H1 (cell line): ENCODE measurements at regions not wholly inside any gene's neighbourhood (a gene's known extent, or its start where the extent isn't known, plus 50 kb on each side); places are given as distances from the start of the nearest gene placed in this dataset.

Source experiments
- CTCF ChIA-PET: fragments of 300-600 bp; sonication (Branson Sonifier 250); formaldehyde crosslinking; loops from one replicate; lab custom pipeline; 2021; ENCODE audit not compliant: partially characterized antibody; lab: Charles Lee
- POLR2A ChIA-PET: fragments of 300-600 bp; sonication (Branson Sonifier 250); formaldehyde crosslinking; loops from one replicate; lab custom pipeline; 2021; ENCODE audit warnings: inconsistent platforms; ENCODE audit not compliant: partially characterized antibody; lab: Charles Lee
- DNase-seq, 2 experiments: peaks; one replicate each; pipeline versions ENCODE4 v3.0.0 to v3.0.0-alpha.2; 2010 to 2022; ENCODE audit warnings: low spot score in 2 of 2, low read depth in 1 of 2, mixed read lengths in 1 of 2
- FAIRE-seq: peaks from 2 replicates; lab custom pipeline; 2011; peaks lifted over from hg19 to GRCh38; lab: Jason Lieb, UNC
- H2AFZ ChIP-seq: 2 replicates; pipeline ENCODE4 v1.8.1; 2012; ENCODE audit warnings: low read length, inconsistent platforms
- H2AK5ac ChIP-seq: 2 replicates; pipeline ENCODE4 v1.6.1; 2013; ENCODE audit warnings: low read depth, low read length
- H2BK120ac ChIP-seq: replicated peaks from 2 replicates; pipeline ENCODE3; 2013; ENCODE audit warnings: low read depth, low read length, inconsistent platforms
- H2BK12ac ChIP-seq: 2 replicates; pipeline ENCODE4 v1.6.1; 2013; ENCODE audit warnings: low read depth, low read length
- H2BK15ac ChIP-seq: 2 replicates; pipeline ENCODE4 v1.6.1; 2013; ENCODE audit warnings: low read length
- H2BK20ac ChIP-seq: 2 replicates; pipeline ENCODE4 v1.6.1; 2013; ENCODE audit warnings: low read length
- H2BK5ac ChIP-seq: 2 replicates; pipeline ENCODE4 v1.6.1; 2013; ENCODE audit warnings: low read depth, low read length
- H3K14ac ChIP-seq: 2 replicates; pipeline ENCODE4 v1.6.1; 2013; ENCODE audit warnings: inconsistent platforms; ENCODE audit not compliant: insufficient read length
- H3K18ac ChIP-seq: 2 replicates; pipeline ENCODE4 v1.6.1; 2013; ENCODE audit warnings: low read length; ENCODE audit errors: extremely low read depth
- H3K23ac ChIP-seq: 2 replicates; pipeline ENCODE4 v1.6.1; 2013; ENCODE audit warnings: inconsistent platforms; ENCODE audit not compliant: insufficient read length
- H3K23me2 ChIP-seq: 2 replicates; pipeline ENCODE4 v1.6.1; 2013; ENCODE audit warnings: low read depth, low read length
- H3K27ac ChIP-seq: 2 replicates; pipeline ENCODE4 v1.6.1; 2011; ENCODE audit warnings: low read depth, low read length, inconsistent platforms
- H3K27me3 ChIP-seq, 4 experiments: replicated peaks in 1 of 4; 1 replicate in 1 of 4; 2 replicates in 3 of 4; pipeline versions ENCODE4 v1.6.1 to v1.8.1; 2011 to 2013; ENCODE audit warnings: low read length in 3 of 4, mild to moderate bottlenecking in 3 of 4, inconsistent platforms in 2 of 4, mixed read lengths in 2 of 4, moderate library complexity in 1 of 4; ENCODE audit not compliant: control insufficient read depth in 3 of 4, insufficient read depth in 3 of 4; ENCODE audit errors: extremely low read depth in 1 of 4
- H3K36me3 ChIP-seq, 4 experiments: 2 replicates each; pipeline versions ENCODE4 v1.6.1 to v1.8.1; 2011 to 2013; ENCODE audit warnings: mild to moderate bottlenecking in 4 of 4, low read length in 3 of 4, moderate library complexity in 2 of 4, control low read depth in 1 of 4, inconsistent platforms in 1 of 4; ENCODE audit not compliant: insufficient read depth in 4 of 4, control insufficient read depth in 2 of 4
- H3K4ac ChIP-seq: replicated peaks from 2 replicates; pipeline ENCODE3; 2013; ENCODE audit warnings: low read length, low read depth, mixed read lengths, inconsistent platforms; ENCODE audit not compliant: insufficient read length
- H3K4me1 ChIP-seq, 4 experiments: replicated peaks in 1 of 4; 1 replicate in 1 of 4; 2 replicates in 3 of 4; pipeline versions ENCODE4 v1.6.1 to v1.8.1; 2011 to 2013; ENCODE audit warnings: low read length in 3 of 4, inconsistent platforms in 2 of 4, mixed read lengths in 1 of 4; ENCODE audit not compliant: insufficient read depth in 4 of 4, control insufficient read depth in 3 of 4
- H3K4me2 ChIP-seq, 2 experiments: 2 replicates each; pipeline versions ENCODE4 v1.6.1 to v1.8.1; 2011 to 2013; ENCODE audit warnings: low read depth in 2 of 2, low read length in 2 of 2, control low read depth in 1 of 2, inconsistent platforms in 1 of 2, mild to moderate bottlenecking in 1 of 2; ENCODE audit not compliant: insufficient read depth in 1 of 2
- H3K4me3 ChIP-seq, 4 experiments: fragments of 200-600, 300-600 bp in 1 of 4; sonication (generic), shearing (Covaris generic), sonication (Bioruptor Twin) in 1 of 4; 2 replicates each; pipeline versions ENCODE4 v1.5.1 to v1.8.1; 2011 to 2016; ENCODE audit warnings: low read length in 4 of 4, low read depth in 3 of 4, control low read depth in 2 of 4, inconsistent platforms in 2 of 4, mild to moderate bottlenecking in 2 of 4, mixed read lengths in 1 of 4, moderate library complexity in 1 of 4; ENCODE audit not compliant: insufficient read depth in 2 of 4; ENCODE audit errors: extremely low read depth in 1 of 4
- H3K56ac ChIP-seq: replicated peaks from 2 replicates; pipeline ENCODE3; 2013; ENCODE audit warnings: low read depth, mild to moderate bottlenecking, mixed read lengths, low read length, inconsistent platforms; ENCODE audit not compliant: insufficient read length
- H3K79me1 ChIP-seq: 2 replicates; pipeline ENCODE4 v1.6.1; 2013; ENCODE audit warnings: low read depth, low read length, control low read depth
- H3K79me2 ChIP-seq, 2 experiments: 2 replicates each; pipeline versions ENCODE4 v1.6.1 to v1.8.1; 2012 to 2013; ENCODE audit warnings: low read length in 2 of 2, mild to moderate bottlenecking in 2 of 2, inconsistent platforms in 1 of 2; ENCODE audit not compliant: insufficient read depth in 2 of 2, control insufficient read depth in 1 of 2
- H3K9ac ChIP-seq, 4 experiments: replicated peaks in 1 of 4; 1 replicate in 1 of 4; 2 replicates in 3 of 4; pipeline versions ENCODE4 v1.6.1 to v1.8.1; 2011 to 2013; ENCODE audit warnings: low read depth in 3 of 4, low read length in 3 of 4, control low read depth in 2 of 4, mild to moderate bottlenecking in 2 of 4, moderate library complexity in 2 of 4, inconsistent platforms in 1 of 4; ENCODE audit errors: extremely low read depth in 1 of 4
- H3K9me3 ChIP-seq, 2 experiments: 2 replicates each; pipeline versions ENCODE4 v1.6.1 to v1.8.1; 2012 to 2013; ENCODE audit warnings: mild to moderate bottlenecking in 2 of 2, moderate library complexity in 2 of 2, control low read depth in 1 of 2, inconsistent platforms in 1 of 2, low read depth in 1 of 2, low read length in 1 of 2, mixed read lengths in 1 of 2; ENCODE audit not compliant: insufficient read depth in 2 of 2
- H4K20me1 ChIP-seq, 2 experiments: replicated peaks in 1 of 2; 2 replicates each; pipeline versions ENCODE3 to v1.8.1; 2011 to 2013; ENCODE audit warnings: inconsistent platforms in 2 of 2, low read length in 2 of 2, mild to moderate bottlenecking in 1 of 2; ENCODE audit not compliant: insufficient read depth in 2 of 2, control insufficient read depth in 1 of 2
- H4K5ac ChIP-seq: 2 replicates; pipeline ENCODE4 v1.6.1; 2013; ENCODE audit warnings: low read length, low read depth, mixed read lengths, inconsistent platforms; ENCODE audit not compliant: insufficient read length
- H4K8ac ChIP-seq: 2 replicates; pipeline ENCODE4 v1.8.0; 2013; ENCODE audit warnings: mild to moderate bottlenecking, moderate library complexity, low read length, inconsistent platforms; ENCODE audit not compliant: insufficient read depth; ENCODE audit errors: extremely low read depth
- H4K91ac ChIP-seq: replicated peaks from 2 replicates; pipeline ENCODE3; 2013; ENCODE audit warnings: low read length, mixed read lengths, inconsistent platforms; ENCODE audit not compliant: insufficient read length
- E2F6 ChIP-seq: IDR thresholded peaks from 2 replicates; pipeline ENCODE4 v1.6.1; 2012; ENCODE audit warnings: inconsistent platforms
- EP300 ChIP-seq, 2 experiments: IDR thresholded peaks; 1 replicate in 1 of 2; 2 replicates in 1 of 2; pipeline ENCODE4 v1.6.1; 2011 to 2012; ENCODE audit warnings: low read depth in 2 of 2, low read length in 2 of 2, mild to moderate bottlenecking in 2 of 2, borderline replicate concordance in 1 of 2, inconsistent platforms in 1 of 2, moderate library complexity in 1 of 2
- KDM5A ChIP-seq: fragments of 200-600 bp; IDR thresholded peaks from 2 replicates; pipeline ENCODE4 v1.7.1; 2012; ENCODE audit warnings: mild to moderate bottlenecking, low read length, inconsistent platforms, mixed read lengths
- NRF1 ChIP-seq: IDR thresholded peaks from 2 replicates; pipeline ENCODE4 v1.6.1; 2011; ENCODE audit warnings: mild to moderate bottlenecking, low read depth, low read length, improper control_type of control experiment
- POU5F1 ChIP-seq: IDR thresholded peaks from 2 replicates; pipeline ENCODE4 v1.6.1; 2011; ENCODE audit warnings: low read depth, mild to moderate bottlenecking, low read length, moderate library complexity
- WGBS, 2 experiments: shearing (Covaris generic) in 1 of 2; methylation state at CpG; one replicate each; pipeline versions ENCODE4 v1.1.6 to v1.1.7; 2013 to 2015; ENCODE audit warnings: low lambda C conversion rate in 2 of 2, mixed read lengths in 2 of 2, inconsistent platforms in 1 of 2, low coverage in 1 of 2, missing lambda C conversion rate in 1 of 2; ENCODE audit not compliant: insufficient replicate concordance in 2 of 2, insufficient coverage in 1 of 2, insufficient read length in 1 of 2; ENCODE audit errors: extremely low coverage in 1 of 2, missing lambda C conversion rate in 1 of 2; 5-methylcytosine and 5-hydroxymethylcytosine counted together

- CTCF ChIA-PET = no interaction called here
- no peak for FAIRE-seq
- H3K23me2 ChIP-seq = no peaks in the 10 kb centered on the region
- TF ChIP-seq E2F6 (no peak), KDM5A (no peak), NRF1 (no peak), EP300 (IDR thresholded peaks at IDR 0.05; ENCODE audit: borderline replicate concordance in 1 of 2, low read depth in 2 of 2, low read length in 2 of 2) (no peak), POU5F1 (no peak)
Measured at GRCh38 chrX:128717635-128718578, 665.7 kb upstream of the ACTRT1 start.

More at GRCh38 chrX:128717635-128718578, 665.7 kb upstream of the ACTRT1 start:
- Histone ChIP-seq H2AK5ac (no peak overlapping the region), H3K9me3 (no peaks in the 10 kb centered on the region), H2BK12ac (no peak overlapping the region), H3K23ac (no peak overlapping the region), H2BK15ac (no peak overlapping the region), H4K91ac (no peak overlapping the region), H2AFZ (no peak overlapping the region), H3K27me3 (no peaks in the 10 kb centered on the region), H2BK120ac (no peak overlapping the region), H3K4me1 (no peaks in the 10 kb centered on the region), H4K8ac (no peak overlapping the region), H3K4me3 (no peak overlapping the region), H3K18ac (no peak overlapping the region), H2BK20ac (no peak overlapping the region), H3K36me3 (no peaks in the 10 kb centered on the region), H3K4ac (no peak overlapping the region), H3K79me1 (no peaks in the 10 kb centered on the region), H3K4me2 (no peak overlapping the region), H4K5ac (no peak overlapping the region), H3K27ac (no peak overlapping the region), H4K20me1 (no peaks in the 10 kb centered on the region), H3K9ac (no peak overlapping the region), H3K79me2 (no peaks in the 10 kb centered on the region), H2BK5ac (no peak overlapping the region), H3K14ac (no peak overlapping the region), H3K56ac (no peak overlapping the region)
- DNase-seq = no peak
- POLR2A ChIA-PET = no interaction called here
- 86% methylated on average over 4 of the region's 4 CpGs; no CpG with 5 or more reads in 1 of the 2 experiments for WGBS, 2 experiments
